HepG2 (cell line): ENCODE measurements at regions not wholly inside any gene's neighbourhood (a gene's known extent, or its start where the extent isn't known, plus 50 kb on each side); places are given as distances from the start of the nearest gene placed in this dataset.

Source experiments
- ATAC-seq: fragments of 200-7000 bp; cut with Tn5 transposase; 3 replicates; pipeline ENCODE4 v1.9.1; 2020; ENCODE audit warnings: mild to moderate bottlenecking, moderate library complexity
- BruUV-seq: library from RNA; stranded (reverse); fragments of 400-500 nt; replicated peaks from 2 replicates; lab custom pipeline; 2021; lab: Mats Ljungman, UMichigan
- CTCF ChIA-PET: fragments of 300-600 bp; formaldehyde crosslinking; extraction: SDS; loops from one replicate; lab custom pipeline; 2021; ENCODE audit warnings: low total read pairs, inconsistent platforms, low intra/inter-chr PET ratio; lab: Yijun Ruan, JAX
- POLR2A ChIA-PET: fragments of 350-600 bp; sonication (Branson Sonifier 250); formaldehyde crosslinking; loops from one replicate; lab custom pipeline; 2020; ENCODE audit warnings: antibody characterized with exemption, inconsistent platforms; lab: Yijun Ruan, JAX
- DNase-seq: peaks from one replicate; pipeline ENCODE4 v3.0.0-alpha.2; 2015; ENCODE audit warnings: low spot score
- FAIRE-seq: peaks from 3 replicates; lab custom pipeline; 2011; peaks lifted over from hg19 to GRCh38; lab: Jason Lieb, UNC
- H2AFZ ChIP-seq: one replicate; pipeline ENCODE4 v1.6.1; 2011; ENCODE audit warnings: low read length, inconsistent platforms
- H3K27ac ChIP-seq: fragments of 300-600 bp; 3 replicates; pipeline ENCODE4 v1.8.0; 2011; ENCODE audit warnings: mixed run types, mild to moderate bottlenecking, mixed read lengths, low read length, inconsistent platforms; ENCODE audit not compliant: insufficient read depth; ENCODE audit errors: extremely low read length
- H3K27me3 ChIP-seq, 2 experiments: fragments of 200-600 bp in 1 of 2; 2 replicates in 1 of 2; 3 replicates in 1 of 2; pipeline versions ENCODE4 v1.6.0 to v1.8.0; 2011; ENCODE audit warnings: low read length in 2 of 2, mild to moderate bottlenecking in 2 of 2, moderate library complexity in 2 of 2, inconsistent platforms in 1 of 2; ENCODE audit not compliant: insufficient read depth in 2 of 2, control insufficient read depth in 1 of 2
- H3K36me3 ChIP-seq, 2 experiments: fragments of 200-600 bp in 1 of 2; replicated peaks in 1 of 2; 2 replicates in 1 of 2; 3 replicates in 1 of 2; pipeline versions ENCODE4 v1.5.1 to v1.8.0; 2011; ENCODE audit warnings: low read length in 2 of 2, inconsistent platforms in 1 of 2; ENCODE audit not compliant: insufficient read depth in 2 of 2, control insufficient read depth in 1 of 2
- H3K4me1 ChIP-seq: 2 replicates; pipeline ENCODE4 v1.5.1; 2012; ENCODE audit warnings: low read length, inconsistent platforms; ENCODE audit not compliant: insufficient read depth
- H3K4me2 ChIP-seq: 2 replicates; pipeline ENCODE4 v1.6.0; 2011; ENCODE audit warnings: low read depth, low read length, inconsistent platforms
- H3K4me3 ChIP-seq, 3 experiments: fragments of 200-600 bp in 1 of 3; sonication (generic), shearing (Covaris generic) in 1 of 3; replicated peaks in 1 of 3; 2 replicates each; pipeline ENCODE4 v1.5.1; 2011 to 2016; ENCODE audit warnings: low read length in 3 of 3, inconsistent platforms in 2 of 3, low read depth in 2 of 3, mild to moderate bottlenecking in 2 of 3, control low read depth in 1 of 3, mixed read lengths in 1 of 3; ENCODE audit not compliant: insufficient read depth in 1 of 3
- H3K79me2 ChIP-seq: one replicate; pipeline ENCODE4 v1.6.1; 2011; ENCODE audit warnings: low read length, inconsistent platforms; ENCODE audit not compliant: insufficient read depth
- H3K9ac ChIP-seq: 2 replicates; pipeline ENCODE4 v1.6.0; 2011; ENCODE audit warnings: mild to moderate bottlenecking, low read depth, low read length, inconsistent platforms; ENCODE audit not compliant: insufficient read depth
- H3K9me3 ChIP-seq: 2 replicates; pipeline ENCODE4 v1.5.1; 2012; ENCODE audit warnings: mild to moderate bottlenecking, low read length
- H4K20me1 ChIP-seq: 2 replicates; pipeline ENCODE4 v1.6.0; 2011; ENCODE audit warnings: inconsistent platforms, mild to moderate bottlenecking, low read length, moderate library complexity; ENCODE audit not compliant: insufficient read depth
- FOXP1 ChIP-seq, 2 experiments: fragments of 450-650 bp in 1 of 2; IDR thresholded peaks; 2 replicates each; pipeline ENCODE4 v1.6.1; 2017 to 2018; ENCODE audit warnings: antibody characterized with exemption in 1 of 2
- IRF1 ChIP-seq: sonication (generic); formaldehyde crosslinking; IDR thresholded peaks from 2 replicates; pipeline ENCODE4 v1.4.0; 2020; ENCODE audit warnings: low read depth, mild to moderate bottlenecking, missing genetic modification reagents
- NCOA1 ChIP-seq: sonication (generic); formaldehyde crosslinking; IDR thresholded peaks from 2 replicates; pipeline ENCODE4 v1.9.0; 2021; ENCODE audit warnings: missing genetic modification reagents
- PRDM15 ChIP-seq: sonication (generic); formaldehyde crosslinking; IDR thresholded peaks from 2 replicates; pipeline ENCODE4 v1.4.0; 2020; ENCODE audit warnings: missing genetic modification reagents
- PTBP1 ChIP-seq: fragments of 200-400 bp; formaldehyde crosslinking; IDR thresholded peaks from 2 replicates; pipeline ENCODE4 v1.6.1; 2018; ENCODE audit warnings: low read length, low read depth; ENCODE audit not compliant: poor library complexity, severe bottlenecking
- ZGPAT ChIP-seq: IDR thresholded peaks from 2 replicates; pipeline ENCODE4 v1.6.1; 2016; ENCODE audit warnings: mild to moderate bottlenecking
- ZMYM2 ChIP-seq: sonication (generic); formaldehyde crosslinking; IDR thresholded peaks from 2 replicates; pipeline ENCODE4 v1.8.0; 2022; ENCODE audit warnings: mild to moderate bottlenecking, missing genetic modification reagents
- ZNF407 ChIP-seq: sonication (generic); formaldehyde crosslinking; IDR thresholded peaks from one replicate; pipeline ENCODE4 v1.5.1; 2020; ENCODE audit warnings: mild to moderate bottlenecking, missing genetic modification reagents; ENCODE audit errors: not compliant biosample characterization
- ZNF451 ChIP-seq: sonication (generic); formaldehyde crosslinking; IDR thresholded peaks from 2 replicates; pipeline ENCODE4 v1.5.0; 2020; ENCODE audit warnings: mild to moderate bottlenecking, missing genetic modification reagents
- WGBS: methylation state at CpG from one replicate; pipeline ENCODE4 v1.1.6; 2017; ENCODE audit warnings: low lambda C conversion rate; 5-methylcytosine and 5-hydroxymethylcytosine counted together
- in situ Hi-C: cut with HindIII; loops from 2 replicates; pipeline ENCODE4 v1.10.0; 2017; ENCODE audit warnings: low pct_unique_long_range_greater_than_20kb; ENCODE audit not compliant: extremely low pct_ligation_motif_present
- intact Hi-C: fragments of 100-400 bp; cut with micrococcal nuclease; formaldehyde crosslinking; loops from one replicate; pipeline ENCODE4 v1.10.0; 2022; ENCODE audit not compliant: unreplicated experiment

- Histone ChIP-seq H3K27ac (no peak overlapping the region), H4K20me1 (no peaks in the 10 kb centered on the region), H2AFZ (no peak overlapping the region), H3K36me3 (no peaks in the 10 kb centered on the region), H3K9me3 (peaks cover 26% of the 10 kb centered on the region), H3K9ac (no peak overlapping the region), H3K4me3 (no peak overlapping the region), H3K79me2 (no peaks in the 10 kb centered on the region), H3K27me3 (no peaks in the 10 kb centered on the region), H3K4me1 (no peaks in the 10 kb centered on the region), H3K4me2 (no peak overlapping the region)
- ChIA-PET POLR2A (no interaction called here), CTCF (no interaction called here)
- ATAC-seq (no peak), FAIRE-seq (no peak), DNase-seq (no peak)
- in situ Hi-C loops = no loop called here
- 0% methylated on average over 1 of the region's 1 CpG for WGBS
- BruUV-seq = no TSS peak
- intact Hi-C loops = no loop called here
- TF ChIP-seq PRDM15 (CRISPR knock-in tag) (no peak), NCOA1 (CRISPR knock-in tag) (no peak), ZNF451 (CRISPR knock-in tag) (no peak), ZNF407 (CRISPR knock-in tag) (no peak), PTBP1 (no peak), IRF1 (CRISPR knock-in tag) (no peak), FOXP1 (IDR thresholded peaks at IDR 0.05) (no peak), FOXP1 (CRISPR knock-in tag; IDR thresholded peaks at IDR 0.05) (no peak), ZMYM2 (no peak), ZGPAT (CRISPR knock-in tag) (no peak)
Measured at GRCh38 chr4:27506401-27506800, 645.8 kb downstream of the STIM2 start.
